Suprapubic skin (tissue), 4 donors: ENCODE measurements at regions not wholly inside any gene's neighbourhood (a gene's known extent, or its start where the extent isn't known, plus 50 kb on each side); places are given as distances from the start of the nearest gene placed in this dataset.

ENCODE experiments used
- DNase-seq, 2 donors: peaks; one replicate each; pipeline ENCODE4 v3.0.0-alpha.2; 2019; ENCODE audit warnings: low spot score in 2 of 2
- H3K27ac ChIP-seq: fragments of 200-600 bp; sonication (generic); one replicate; pipeline ENCODE4 v1.5.1; 2019
- H3K27me3 ChIP-seq: fragments of 200-600 bp; sonication (generic); one replicate; pipeline ENCODE4 v1.5.1; 2019
- H3K36me3 ChIP-seq: fragments of 200-600 bp; sonication (generic); one replicate; pipeline ENCODE4 v1.5.1; 2019
- H3K4me1 ChIP-seq: fragments of 200-600 bp; sonication (generic); one replicate; pipeline ENCODE4 v1.5.1; 2019
- H3K4me3 ChIP-seq: fragments of 200-600 bp; sonication (generic); one replicate; pipeline ENCODE4 v1.5.1; 2019; ENCODE audit warnings: mild to moderate bottlenecking
- H3K9me3 ChIP-seq: fragments of 200-600 bp; sonication (generic); one replicate; pipeline ENCODE4 v1.5.1; 2019
- EP300 ChIP-seq: sonication (generic); formaldehyde crosslinking; IDR thresholded peaks from one replicate; pipeline ENCODE4 v1.6.1; 2017; ENCODE audit warnings: antibody characterized with exemption
- POLR2A ChIP-seq, 2 donors: fragments of 450-650 bp; IDR thresholded peaks; one replicate each; pipeline ENCODE4 v1.6.1; 2017; ENCODE audit warnings: antibody characterized with exemption in 2 of 2, mild to moderate bottlenecking in 2 of 2, moderate library complexity in 2 of 2
- POLR2AphosphoS5 ChIP-seq, 3 donors: sonication (generic); formaldehyde crosslinking; IDR thresholded peaks; one replicate each; pipeline ENCODE4 v1.6.1; 2017; ENCODE audit warnings: antibody characterized with exemption in 3 of 3
- WGBS: methylation state at CpG from one replicate; pipeline ENCODE4 v1.1.5; 2018; 5-methylcytosine and 5-hydroxymethylcytosine counted together
- TF ChIP-seq, protein P1 (sequence below), 2 donors: fragments of 200-600 bp in 1 of 2; fragments of 450-650 bp in 1 of 2; sonication (generic) in 1 of 2; IDR thresholded peaks; one replicate each; pipeline ENCODE4 v1.5.1; 2016 to 2019; ENCODE audit warnings: antibody characterized with exemption in 2 of 2, mild to moderate bottlenecking in 1 of 2, moderate library complexity in 1 of 2

DNA sequence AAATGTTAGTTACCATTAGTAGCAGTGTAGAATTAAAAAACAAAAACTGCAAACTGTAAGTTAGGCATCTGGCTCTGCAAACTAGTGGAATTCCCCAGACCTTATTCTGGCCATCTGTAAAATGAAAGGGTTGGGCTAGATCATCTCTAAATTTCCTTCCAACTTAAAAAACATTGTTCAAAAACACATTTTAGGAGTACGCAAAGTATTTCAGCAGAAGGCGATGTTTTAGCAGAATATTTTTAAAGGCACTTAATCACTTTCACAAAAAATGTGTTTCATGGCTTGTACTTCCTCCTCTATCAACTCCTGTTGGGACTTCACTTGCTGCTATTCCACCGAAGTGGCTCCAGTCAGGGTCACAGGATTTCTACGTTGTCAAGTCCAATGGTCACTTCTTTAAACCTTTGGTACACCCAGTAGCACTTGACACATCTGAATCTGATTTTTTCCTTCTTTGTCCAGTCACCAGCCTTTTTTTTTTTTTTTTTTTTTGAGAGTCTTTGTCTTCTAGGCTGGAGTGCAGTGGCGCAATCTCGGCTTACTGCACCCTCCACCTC, 169.0 kb downstream of the AHR start:
- Histone ChIP-seq H3K27ac (no peak overlapping the region), H3K36me3 (no peaks in the 10 kb centered on the region), H3K27me3 (no peaks in the 10 kb centered on the region), H3K4me1 (peaks cover 8% of the 10 kb centered on the region), H3K9me3 (no peaks in the 10 kb centered on the region), H3K4me3 (no peak overlapping the region)
- 76% methylated on average over 6 of the region's 6 CpGs for WGBS
- DNase-seq: no peak
- TF ChIP-seq EP300 (no peak), POLR2A (IDR thresholded peaks at IDR 0.05) (no peak)
- TF ChIP-seq, protein P1, sequence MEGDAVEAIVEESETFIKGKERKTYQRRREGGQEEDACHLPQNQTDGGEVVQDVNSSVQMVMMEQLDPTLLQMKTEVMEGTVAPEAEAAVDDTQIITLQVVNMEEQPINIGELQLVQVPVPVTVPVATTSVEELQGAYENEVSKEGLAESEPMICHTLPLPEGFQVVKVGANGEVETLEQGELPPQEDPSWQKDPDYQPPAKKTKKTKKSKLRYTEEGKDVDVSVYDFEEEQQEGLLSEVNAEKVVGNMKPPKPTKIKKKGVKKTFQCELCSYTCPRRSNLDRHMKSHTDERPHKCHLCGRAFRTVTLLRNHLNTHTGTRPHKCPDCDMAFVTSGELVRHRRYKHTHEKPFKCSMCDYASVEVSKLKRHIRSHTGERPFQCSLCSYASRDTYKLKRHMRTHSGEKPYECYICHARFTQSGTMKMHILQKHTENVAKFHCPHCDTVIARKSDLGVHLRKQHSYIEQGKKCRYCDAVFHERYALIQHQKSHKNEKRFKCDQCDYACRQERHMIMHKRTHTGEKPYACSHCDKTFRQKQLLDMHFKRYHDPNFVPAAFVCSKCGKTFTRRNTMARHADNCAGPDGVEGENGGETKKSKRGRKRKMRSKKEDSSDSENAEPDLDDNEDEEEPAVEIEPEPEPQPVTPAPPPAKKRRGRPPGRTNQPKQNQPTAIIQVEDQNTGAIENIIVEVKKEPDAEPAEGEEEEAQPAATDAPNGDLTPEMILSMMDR (IDR thresholded peaks at IDR 0.05): no peak

DNA sequence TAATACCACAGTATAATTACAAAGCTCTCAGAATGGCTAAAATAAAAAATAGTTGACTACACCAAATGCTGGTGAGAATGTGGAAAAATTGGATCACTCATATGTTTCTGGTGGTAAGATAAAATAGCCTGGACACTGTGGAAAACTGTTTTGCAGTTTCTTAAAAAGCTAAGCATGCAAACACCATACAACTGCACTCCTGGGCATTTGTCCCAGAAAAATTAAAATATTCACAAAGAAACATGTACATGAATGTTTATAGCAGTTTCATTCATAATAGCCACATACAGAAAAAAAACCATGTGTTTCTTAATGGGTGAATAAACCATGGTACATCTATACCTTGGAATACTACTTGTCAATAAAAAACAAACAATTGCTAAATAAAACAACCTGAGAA, 172.9 kb downstream of the AHR start:
- Histone ChIP-seq H3K4me1 (peaks cover 3% of the 10 kb centered on the region), H3K27me3 (no peaks in the 10 kb centered on the region), H3K36me3 (no peaks in the 10 kb centered on the region), H3K27ac (no peak overlapping the region), H3K4me3 (no peak overlapping the region), H3K9me3 (no peaks in the 10 kb centered on the region)
- DNase-seq: no peak
- TF ChIP-seq POLR2A (IDR thresholded peaks at IDR 0.05) (no peak), EP300 (no peak), POLR2AphosphoS5 (IDR thresholded peaks at IDR 0.05) (no peak)
- TF ChIP-seq, protein P1 (IDR thresholded peaks at IDR 0.05): no peak

DNA sequence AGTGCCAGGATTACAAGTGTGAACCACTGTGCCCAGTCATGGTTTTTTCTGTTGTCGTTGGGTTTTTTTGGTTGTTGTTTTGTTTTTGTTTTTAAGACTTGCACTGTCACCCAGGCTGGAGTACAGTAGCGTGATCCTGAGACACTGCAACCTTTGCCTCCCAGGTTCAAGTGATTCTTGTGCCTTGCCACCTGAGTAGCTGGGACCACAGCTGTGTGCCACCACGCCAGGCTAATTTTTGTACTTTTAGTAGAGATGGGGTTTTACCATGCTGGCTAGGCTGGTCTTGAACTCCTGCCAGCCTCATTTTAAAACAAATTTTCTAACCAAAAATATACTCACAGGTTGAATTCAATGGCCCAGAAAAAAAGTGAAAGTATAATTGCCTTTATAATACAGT, 174.1 kb downstream of the AHR start:
- TF ChIP-seq EP300: no peak
- TF ChIP-seq, protein P1 (IDR thresholded peaks at IDR 0.05): no peak
- TF ChIP-seq POLR2A (IDR thresholded peaks at IDR 0.05): no peak
- no peak for TF ChIP-seq POLR2AphosphoS5 (IDR thresholded peaks at IDR 0.05)
- Histone ChIP-seq H3K27me3 (no peaks in the 10 kb centered on the region), H3K36me3 (no peaks in the 10 kb centered on the region), H3K4me1 (no peaks in the 10 kb centered on the region), H3K27ac (no peak overlapping the region), H3K4me3 (no peak overlapping the region), H3K9me3 (no peaks in the 10 kb centered on the region)
- WGBS: 95% methylated on average over 3 of the region's 3 CpGs
- no peak for DNase-seq

DNA sequence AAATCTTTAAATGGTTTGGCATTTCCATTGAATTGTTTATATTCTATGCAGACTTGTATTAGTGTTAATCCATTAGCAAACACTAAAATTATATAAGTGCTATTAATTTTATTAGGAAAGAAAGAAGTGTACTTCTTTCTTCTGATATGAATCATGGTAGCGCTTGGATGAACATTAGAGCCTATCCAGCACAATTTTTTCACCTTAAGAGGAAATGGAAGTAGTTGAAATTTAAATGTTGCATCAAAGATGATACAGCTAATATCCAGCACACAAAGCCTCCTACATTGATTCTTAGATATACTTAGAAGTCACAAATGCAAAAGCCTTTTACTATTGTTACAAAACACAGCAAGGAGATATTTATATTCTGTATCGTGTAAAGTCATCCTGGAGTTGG, 174.5 kb downstream of the AHR start:
- no peak for DNase-seq
- Histone ChIP-seq H3K9me3 (no peaks in the 10 kb centered on the region), H3K36me3 (no peaks in the 10 kb centered on the region), H3K27ac (no peak overlapping the region), H3K27me3 (no peaks in the 10 kb centered on the region), H3K4me1 (no peaks in the 10 kb centered on the region), H3K4me3 (no peak overlapping the region)
- TF ChIP-seq EP300 (no peak), POLR2AphosphoS5 (IDR thresholded peaks at IDR 0.05) (no peak), POLR2A (IDR thresholded peaks at IDR 0.05) (no peak)
- TF ChIP-seq, protein P1 (IDR thresholded peaks at IDR 0.05): no peak
- WGBS: 88% methylated on average over 2 of the region's 2 CpGs

DNA sequence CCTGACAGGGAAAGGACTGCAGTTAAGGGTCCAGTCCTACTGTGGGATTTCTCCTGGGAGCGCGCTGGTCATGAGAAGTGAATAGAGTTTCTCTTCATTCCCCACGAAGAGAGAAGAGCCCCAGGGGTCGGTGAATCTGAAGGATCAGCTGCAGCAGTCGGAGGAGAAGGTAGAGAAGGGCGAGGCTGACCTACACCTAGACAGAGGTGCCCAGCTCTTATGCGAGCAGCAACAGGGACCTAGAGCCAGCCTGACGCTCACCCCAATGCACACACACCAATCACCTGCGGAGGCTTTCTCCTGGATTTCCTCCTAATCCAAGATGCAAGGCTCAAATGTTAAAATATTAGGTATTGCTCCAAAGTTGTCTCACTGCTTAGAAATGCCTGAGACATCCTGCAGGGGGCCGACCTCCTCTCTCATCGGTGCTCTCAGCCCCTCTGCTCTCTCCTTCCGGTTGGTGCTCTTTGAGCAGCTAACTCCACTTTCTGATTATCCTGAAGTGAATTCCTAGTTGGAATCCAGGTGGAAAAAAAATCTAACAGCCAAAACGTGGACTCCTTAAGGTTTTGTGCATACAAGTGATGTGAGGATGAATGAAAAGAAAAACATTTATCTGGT, 176.4 kb downstream of the AHR start:
- 92% methylated on average over 13 of the region's 13 CpGs for WGBS
- no peaks in the 10 kb centered on the region for H3K27me3 ChIP-seq
- H3K36me3 ChIP-seq: no peaks in the 10 kb centered on the region
- H3K27ac ChIP-seq: no peak overlapping the region
- TF ChIP-seq POLR2A (IDR thresholded peaks at IDR 0.05) (no peak), EP300 (no peak), POLR2AphosphoS5 (IDR thresholded peaks at IDR 0.05) (no peak)
- TF ChIP-seq, protein P1 (IDR thresholded peaks at IDR 0.05): no peak
- no peak overlapping the region for H3K4me3 ChIP-seq
- DNase-seq: no peak
- no peaks in the 10 kb centered on the region for H3K4me1 ChIP-seq
- no peaks in the 10 kb centered on the region for H3K9me3 ChIP-seq
